Stimulated activated CD4-positive, alpha-beta T cell treated with anti-CD3 and anti-CD28 coated beads, Interleukin-2, amount 100 ng/mL, for 48 hours (primary cell): ENCODE measurements at regions not wholly inside any gene's neighbourhood (a gene's known extent, or its start where the extent isn't known, plus 50 kb on each side); places are given as distances from the start of the nearest gene placed in this dataset.
"Not testable (repeated sequence)": the region's sequence is repeated elsewhere in the genome, so short reads cannot be mapped to it uniquely, and the experiment has no call there.

Experiments used
- DNase-seq, 2 donors: peaks; one replicate each; pipeline ENCODE4 v3.0.0-alpha.2; 2020

DNA sequence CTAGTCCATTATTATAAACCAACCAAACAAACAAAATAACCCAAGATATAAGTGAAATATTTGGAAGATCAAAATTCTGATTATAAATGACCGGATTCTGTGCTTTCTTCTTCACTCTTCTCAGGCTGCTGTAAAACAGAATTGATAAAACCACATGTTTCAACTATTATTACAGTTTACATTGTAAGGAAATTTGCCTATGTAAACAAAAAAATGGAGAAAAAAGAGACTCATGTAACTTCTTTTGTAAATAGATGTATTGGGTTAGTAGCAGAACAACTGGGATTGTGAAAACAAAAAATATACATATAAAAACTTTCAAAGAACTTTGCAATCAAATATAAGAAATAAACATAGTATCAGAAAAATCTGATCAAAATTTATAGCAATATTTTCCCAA is 295.2 kb upstream of the CCDC179 start:
- DNase-seq = no peak

DNA sequence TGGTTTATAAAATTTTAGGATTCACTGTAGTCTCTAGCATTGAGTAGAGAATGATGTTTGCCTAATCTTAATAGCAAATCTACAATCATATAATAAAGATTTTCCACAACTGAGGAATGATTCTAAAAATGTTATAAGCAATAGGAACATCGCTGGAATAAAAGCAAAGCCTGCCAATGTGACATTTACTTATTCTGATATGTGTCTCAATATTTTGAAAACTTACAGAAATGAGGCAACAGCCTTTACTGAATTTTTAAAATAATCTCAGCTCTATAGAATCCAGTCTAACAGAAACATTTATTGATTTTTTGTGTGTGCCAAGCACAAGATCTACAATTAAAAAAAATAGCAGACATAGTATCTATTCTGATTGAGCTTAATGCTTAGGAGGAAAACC is 303.7 kb upstream of the CCDC179 start:
- no peak for DNase-seq

DNA sequence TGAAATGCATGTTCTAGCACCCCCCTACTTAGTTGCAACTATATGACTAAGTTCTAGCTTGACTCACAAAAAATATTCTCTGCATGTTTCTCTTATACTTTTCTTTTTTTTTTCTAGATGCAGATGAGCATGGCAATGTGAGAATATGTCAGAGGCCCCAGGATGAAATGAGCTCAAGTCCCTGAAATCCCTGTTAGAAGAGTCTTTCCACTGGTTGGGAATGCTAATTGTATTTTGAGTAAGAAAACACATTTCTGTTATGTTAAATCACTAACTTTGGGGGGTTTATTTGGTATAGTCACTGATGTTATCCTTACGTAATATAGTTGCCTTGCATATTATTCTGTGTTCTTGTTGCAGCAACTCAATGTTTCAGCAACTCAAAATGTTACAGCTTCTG is 306.1 kb upstream of the CCDC179 start:
- DNase-seq = no peak

DNA sequence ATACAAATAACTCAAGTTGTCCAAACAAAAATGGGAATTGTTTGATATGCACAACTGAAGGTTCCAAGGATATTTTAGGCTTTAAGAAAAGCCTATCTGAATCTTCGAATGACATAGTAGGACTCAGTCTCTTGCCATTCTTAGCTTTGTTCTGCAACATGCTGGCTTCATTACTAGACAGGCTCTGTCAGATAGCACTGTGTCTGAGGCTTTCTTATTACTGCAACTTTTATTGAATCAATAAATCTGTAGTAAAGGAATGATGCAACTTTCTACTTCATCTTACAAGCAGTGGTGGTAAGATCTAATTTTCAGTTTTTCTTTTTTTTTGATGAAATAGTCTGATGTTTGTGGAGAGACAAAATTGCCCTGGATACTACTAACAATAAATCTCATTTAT is 319.3 kb upstream of the CCDC179 start:
- DNase-seq = no peak

DNA sequence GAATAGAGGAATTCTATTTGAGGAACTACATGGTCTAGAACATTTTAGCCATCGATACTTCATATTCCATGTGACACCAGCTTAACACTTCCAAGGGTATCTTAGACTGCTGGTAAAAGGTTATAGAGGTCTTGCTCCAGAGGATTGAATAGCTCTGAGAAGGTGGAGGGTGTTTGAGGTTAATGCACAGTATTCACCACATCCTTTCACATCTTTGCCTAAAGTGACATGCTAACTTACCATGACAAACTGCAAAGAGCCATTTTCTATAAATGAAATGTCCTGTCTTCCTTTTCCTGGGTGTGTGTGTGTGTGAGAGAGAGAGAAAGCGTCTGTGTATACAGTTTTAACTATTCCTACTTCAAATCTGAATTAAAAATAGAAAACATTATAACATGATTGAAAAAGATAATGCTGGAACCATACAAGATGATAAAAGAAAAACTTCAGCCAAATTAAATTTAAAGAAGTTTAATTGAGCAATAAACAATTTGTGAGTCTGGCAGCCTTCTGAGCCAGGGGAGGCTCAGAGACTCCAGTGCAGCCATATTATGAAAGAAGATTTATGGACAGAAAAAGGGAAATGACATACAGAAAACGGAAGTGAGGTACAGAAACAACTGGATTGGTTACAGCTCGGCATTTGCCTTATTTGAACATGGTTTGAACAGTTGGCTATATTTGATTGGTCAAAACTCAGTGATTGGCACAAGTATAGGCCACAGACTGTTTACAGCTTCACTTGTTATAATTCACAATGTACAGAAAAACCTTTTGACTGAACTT is 320.9 kb upstream of the CCDC179 start:
- DNase-seq = no peak

DNA sequence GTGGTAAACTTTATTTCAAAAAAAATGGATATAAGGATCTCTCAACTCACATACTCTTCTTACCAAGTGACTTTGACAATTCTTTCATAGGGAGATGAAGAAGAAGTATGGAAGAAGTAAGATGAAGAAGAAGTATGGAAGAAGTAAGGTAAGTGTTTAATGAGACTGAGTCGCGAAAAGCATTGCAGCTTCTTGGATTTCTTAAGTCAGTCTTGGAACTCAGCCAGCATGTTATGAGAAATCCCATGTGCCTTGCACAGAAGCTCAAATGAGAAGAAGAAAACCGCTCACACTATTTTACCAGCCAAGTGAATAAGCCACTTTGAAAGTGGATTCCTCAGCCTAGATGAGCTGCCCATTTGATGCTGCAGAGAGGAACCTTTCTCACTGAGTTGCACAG is 332.0 kb upstream of the CCDC179 start:
- no peak for DNase-seq

DNA sequence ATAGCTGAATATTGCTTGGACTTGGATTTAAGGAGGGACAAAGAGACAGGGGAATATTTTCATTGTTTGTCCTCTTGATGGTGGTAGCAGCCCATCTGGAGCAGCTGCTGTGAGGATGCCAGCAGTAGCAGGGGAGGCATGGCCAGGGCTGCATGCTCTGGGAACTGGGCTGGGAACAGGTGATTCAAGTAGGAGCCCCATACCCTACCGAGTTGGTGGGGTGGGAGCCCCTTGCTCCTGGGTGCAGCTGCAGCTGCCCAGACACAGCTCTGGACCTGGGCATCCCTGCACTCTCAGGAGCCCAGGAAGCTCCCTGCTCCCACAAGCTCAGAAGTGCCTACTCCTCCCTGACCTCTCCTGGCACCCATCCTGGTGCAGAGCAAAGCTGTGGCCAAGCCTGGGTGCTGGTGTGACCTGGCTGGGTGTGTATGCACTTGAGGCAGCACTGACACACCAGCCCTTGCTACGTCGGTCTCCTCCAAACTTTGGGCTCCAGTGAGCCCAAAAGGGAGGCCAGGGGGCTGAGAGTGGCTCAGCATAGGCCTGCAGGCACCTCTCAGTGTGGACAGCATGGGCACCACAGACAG is 341.8 kb upstream of the CCDC179 start:
- DNase-seq = no peak

DNA sequence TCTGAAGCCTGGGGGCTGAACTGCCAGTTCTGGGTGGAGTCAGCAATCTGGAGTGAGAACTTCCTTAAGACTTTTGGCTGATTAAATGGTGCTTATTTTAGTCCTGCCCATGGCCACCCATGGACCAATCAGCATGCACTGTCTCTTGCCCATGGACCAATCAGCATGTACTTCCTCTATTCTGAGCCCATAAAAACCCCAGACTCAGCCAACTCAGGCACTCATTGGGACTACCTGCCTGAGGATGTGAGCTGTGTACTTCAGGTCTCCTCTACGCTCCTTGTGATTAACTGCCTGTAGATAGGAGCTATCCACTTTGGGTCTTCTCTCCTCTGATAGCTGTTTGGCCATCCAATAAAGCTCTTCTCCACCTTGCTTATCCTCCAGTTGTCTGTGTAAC is 342.3 kb upstream of the CCDC179 start:
- no peak for DNase-seq

DNA sequence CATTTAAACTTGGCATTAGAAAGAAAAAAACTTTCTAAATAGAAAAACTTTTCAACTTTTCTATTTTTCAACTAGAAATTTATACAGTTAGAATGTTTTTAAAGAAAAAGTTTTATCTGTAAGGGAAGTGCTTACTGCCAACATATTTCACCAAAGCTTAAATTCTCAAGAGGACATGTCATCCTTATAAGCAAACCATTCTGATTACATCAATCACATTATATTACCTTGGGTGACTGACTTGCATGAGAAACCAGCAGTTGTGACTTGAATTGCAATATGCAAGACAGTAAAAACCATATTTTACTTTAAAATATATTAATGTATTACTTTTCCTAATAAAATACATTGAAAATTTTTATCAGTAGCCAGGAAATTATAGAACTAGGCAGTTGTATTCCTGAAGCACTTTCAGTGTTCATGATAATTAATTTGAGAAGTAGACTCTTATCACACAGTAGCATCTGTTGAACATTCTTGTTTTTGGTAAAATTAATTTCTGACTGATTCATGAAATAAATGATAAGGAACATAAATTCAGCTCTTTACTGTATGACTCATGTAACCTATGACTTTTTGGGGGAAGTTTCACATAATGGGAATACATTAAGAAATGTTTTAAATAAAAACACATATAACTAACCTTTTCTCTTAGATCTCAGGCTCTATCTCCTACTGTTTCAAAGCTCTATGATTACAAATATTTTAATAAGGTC is 345.0 kb upstream of the CCDC179 start:
- no peak for DNase-seq

DNA sequence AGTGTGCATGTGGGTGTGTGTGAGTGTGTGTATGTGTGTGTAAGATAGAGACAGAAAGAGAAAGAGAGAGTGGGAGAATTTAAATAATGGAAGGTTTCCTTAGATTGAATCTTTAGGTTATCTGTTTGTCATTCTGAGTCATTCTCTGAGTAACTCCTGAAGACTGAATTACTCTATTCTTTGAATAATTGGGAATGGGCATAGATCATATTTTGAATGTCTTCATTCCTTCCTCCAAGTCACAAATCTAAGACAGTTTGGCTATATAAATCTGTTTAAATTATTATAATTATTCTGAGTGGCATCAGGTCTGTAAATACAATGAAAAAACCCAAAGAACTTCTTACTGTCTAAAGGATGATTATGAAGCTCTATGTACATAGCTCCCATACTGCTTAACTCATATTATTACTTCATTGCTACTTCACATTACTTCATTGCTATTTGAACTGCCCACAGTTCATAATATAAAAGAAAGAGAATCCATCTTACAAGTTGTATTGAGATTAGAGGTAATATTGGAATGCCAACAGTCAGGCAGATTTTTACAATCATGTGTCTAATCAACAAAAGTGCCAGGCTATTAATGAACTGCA is 346.6 kb upstream of the CCDC179 start:
- no peak for DNase-seq

DNA sequence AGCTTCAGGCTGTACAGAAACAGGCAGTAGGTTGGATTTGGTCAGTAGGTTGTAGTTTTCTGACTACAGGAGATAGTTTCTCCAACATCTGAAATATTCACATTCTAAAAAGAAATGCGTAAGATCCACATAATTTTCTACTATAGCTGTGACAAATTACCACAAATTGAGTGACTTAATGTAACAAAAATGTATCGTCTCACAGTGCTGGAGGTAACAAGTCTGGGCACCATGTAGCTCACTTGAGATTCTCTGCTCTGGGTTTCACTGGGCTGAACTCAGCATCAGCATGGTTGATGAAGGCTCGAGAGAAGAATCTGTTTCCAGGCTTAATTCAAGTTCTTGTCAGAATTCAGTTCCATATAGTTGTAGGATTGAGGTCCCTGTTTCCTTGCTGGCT is 350.9 kb upstream of the CCDC179 start:
- DNase-seq = no peak

DNA sequence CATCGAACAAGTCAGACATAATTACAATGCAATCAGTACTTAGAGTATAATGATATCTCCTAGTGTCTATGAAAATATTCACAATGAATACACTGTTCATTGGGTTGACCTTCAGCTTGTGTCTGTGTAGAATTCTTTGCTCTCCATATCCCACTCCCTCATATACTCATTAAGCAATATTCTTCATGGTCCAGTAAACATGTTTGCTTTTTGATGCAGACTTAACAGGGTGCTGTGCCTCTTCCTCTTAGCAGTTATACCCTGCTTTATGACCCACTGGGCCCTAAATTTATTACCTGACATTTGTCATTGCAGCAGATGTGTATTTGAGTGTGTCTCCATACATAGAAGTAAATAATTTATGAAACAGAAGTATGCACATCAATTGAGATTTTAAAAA is 352.5 kb upstream of the CCDC179 start:
- DNase-seq = no peak

DNA sequence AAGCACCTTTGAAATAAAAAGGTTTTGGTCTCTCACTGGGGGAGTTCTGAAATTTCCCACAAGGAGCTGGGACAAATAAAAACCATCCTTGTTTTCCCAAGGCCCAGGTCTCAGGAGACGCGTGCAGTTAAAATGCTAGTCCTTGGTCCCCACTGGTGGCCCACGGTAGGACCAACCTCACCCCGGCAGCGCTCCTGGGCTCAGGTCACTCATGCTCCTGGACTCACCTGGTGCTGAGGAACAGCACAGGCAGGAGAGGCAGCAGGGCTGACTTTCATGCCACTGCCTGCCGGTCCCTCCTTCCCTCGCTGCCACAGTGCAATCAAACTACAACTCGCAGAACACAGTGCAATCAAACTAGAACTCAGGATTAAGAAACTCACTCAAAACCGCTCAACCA is 356.8 kb upstream of the CCDC179 start:
- DNase-seq = no peak

DNA sequence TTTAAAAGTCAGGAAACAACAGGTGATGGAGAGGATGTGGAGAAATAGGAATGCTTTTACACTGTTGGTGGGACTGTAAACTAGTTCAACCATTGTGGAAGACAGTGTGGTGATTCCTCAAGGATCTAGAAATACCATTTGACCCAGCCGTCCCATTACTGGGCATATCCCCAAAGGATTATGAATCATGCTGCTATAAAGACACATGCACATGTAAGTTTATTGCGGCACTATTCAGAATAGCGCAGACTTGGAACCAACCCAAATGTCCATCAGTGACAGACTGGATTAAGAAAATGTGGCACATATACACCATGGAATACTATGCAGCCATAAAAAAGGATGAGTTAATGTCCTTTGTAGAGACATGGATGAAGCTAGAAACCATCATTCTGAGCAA is 359.8 kb upstream of the CCDC179 start:
- DNase-seq = not testable (repeated sequence)

DNA sequence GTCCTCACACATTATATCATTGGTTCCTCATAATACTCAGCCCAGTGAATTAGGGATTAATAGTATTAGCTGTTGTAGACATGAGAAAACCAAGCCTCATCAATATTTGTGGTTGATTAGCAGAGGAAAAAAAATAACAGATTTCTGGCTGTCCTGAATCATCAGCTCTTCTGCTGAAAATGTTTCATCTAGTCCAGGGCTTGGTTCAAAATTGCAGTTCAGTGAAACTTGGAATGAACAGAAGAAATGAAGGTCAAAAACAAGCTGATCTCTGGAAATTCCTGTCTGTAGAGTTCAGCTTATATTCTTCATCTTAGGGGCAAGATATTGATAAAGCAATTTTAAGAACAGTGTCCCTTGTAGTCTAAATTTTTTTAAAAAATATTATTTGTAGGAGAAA is 361.1 kb upstream of the CCDC179 start:
- DNase-seq = no peak

DNA sequence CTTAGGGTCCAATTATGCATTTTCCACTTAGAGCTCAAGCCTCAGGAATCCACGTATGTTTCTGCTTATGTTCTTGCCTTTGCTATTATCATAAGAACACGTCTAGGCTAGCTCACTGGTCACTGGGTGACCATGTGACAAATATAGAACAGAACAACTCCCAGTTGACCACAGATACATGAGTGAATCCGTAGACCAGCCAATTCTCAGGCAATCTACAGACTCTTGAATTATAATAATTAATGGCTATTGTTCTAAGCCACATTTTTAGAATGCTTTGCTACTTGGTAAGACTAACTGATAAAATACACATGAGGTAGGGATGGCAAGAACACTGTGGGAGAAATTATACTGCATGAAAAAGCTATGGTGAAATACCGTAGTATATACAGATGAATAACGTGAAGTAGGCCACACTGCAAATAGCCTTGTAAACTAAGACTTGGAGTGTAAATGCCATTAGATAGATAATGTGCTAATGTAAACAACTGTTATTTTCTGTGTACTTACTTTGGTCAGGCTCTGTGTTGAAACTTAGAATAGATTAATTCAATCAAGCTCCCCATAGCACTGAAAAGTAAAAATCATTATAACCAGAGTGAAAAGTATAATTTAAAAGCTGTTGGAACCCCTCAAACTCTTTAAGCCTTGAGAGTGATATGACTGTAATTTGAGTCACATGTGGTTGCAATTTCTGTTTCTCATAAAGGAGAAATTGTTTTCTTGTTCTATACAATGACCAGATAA is 366.2 kb upstream of the CCDC179 start:
- no peak for DNase-seq

DNA sequence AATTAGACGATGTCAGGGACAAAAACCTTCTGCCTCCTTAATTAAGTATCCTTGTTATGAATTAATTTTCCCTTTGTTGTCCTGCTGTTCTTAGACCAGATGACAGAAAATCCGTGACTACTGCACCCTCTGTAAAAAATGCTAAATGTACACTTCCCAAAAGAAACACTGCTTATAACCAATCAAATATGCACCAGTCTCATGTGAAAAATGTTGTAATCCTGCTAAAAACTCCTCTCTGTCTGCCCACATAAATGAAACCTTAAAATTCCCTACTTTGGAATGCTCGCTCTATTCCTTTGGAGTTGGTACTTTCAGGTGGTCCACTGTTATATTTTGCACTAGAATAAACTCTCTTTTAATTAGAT is 366.8 kb upstream of the CCDC179 start:
- no peak for DNase-seq

DNA sequence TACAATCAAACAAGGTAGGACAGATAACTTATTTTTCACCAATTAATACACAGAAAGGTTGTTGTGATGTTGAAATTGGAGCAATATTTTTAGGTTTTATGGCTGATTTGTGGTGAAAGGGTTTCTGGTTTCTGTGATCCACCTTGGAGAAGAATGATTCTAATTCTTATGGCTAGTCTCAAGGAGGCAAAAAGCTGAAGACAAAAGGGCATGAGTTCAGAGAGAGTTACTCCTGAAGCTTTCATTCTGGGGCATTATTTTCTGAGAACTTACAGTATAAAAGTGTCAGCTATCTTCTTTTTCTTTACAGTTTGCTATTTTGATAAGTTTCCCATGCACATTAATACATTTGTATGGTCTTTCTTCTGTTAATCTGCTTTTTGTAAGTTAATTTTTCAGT is 372.4 kb upstream of the CCDC179 start:
- DNase-seq = no peak

DNA sequence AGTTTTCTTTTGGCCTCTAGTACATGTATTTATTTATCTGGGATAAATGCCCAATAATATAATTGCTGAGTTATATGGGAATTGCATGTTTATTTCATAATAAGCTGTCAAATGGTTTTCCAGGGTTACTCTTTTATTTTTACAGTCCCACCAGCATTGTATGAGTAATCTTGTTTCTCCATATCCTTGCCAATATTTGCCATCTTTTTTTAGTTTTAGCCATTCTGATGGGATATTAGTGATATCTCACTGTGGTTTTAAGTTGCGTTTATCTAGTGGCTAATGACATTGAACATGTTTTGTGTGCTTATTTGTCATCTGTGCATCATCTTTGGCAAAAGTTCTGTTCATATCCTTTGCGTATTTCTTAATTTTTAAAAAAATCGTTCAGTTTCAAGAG is 372.8 kb upstream of the CCDC179 start:
- no peak for DNase-seq

DNA sequence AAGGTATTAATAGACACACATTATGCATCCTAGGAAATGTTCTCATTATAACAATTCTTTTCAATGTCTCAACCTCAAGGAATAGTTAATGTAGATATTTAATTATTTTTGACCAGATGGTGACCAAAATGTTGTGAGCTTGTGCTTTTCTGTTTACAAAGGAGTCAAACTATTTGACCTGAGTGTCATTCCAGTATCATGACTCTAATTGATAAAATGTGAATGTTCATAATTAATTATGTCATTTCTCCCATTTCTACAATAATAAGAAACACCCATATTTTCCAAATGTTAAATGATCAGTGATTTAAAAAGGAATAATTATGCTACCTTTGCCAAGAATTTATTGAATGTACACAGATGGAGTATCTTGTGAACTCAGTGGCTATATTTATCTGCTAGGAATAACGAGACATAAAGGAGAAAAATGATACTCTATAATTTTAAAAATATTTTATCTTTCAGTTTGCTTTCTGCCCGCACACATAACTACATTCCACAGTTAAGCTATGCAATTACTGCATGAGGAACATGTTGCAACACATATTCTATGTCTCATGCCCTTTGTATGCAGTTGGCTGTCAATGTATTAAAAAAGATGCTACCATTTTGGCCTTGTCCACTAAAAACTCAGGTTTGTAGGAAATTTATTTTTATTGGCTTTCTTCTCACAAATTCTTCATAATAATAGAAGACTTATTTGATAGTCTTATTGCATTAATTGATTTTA is 376.7 kb upstream of the CCDC179 start:
- no peak for DNase-seq

DNA sequence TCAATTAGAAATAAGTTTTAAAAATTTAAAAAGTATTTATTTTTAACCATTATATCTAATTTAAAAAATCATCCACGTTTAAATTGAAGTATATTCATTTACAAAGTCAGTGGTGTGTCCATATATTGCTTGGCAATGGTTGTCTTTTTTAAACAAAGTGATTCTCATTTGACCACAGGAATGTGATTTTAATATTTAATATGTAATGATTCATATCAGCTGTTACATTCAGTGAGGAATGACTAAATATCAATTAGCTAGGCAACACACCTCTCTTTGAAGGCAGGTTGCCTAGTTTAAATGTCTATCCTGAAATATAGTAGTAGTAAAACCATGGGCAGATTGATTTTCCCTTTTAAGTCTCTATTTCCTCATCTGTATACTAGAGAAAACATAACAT is 392.2 kb upstream of the CCDC179 start:
- DNase-seq = no peak

DNA sequence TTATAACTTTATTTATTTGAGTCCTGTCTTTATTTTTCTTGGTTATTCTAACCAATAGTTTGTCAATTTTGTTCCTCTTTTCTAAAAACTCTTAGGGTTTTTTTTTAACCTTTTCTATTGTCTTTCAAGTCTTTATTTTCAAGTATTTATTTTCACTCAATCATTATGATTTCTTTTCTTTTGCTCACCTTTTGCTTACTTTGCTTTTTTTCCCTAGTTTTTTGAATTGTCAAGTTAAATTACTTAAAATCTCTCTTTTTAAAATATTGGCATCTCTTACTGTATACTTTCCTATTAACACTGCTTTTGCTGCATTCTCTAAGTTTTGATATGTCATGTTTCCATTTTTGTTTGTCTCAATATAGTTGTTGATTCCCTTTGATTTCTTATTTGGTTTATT is 396.8 kb upstream of the CCDC179 start:
- DNase-seq = no peak

DNA sequence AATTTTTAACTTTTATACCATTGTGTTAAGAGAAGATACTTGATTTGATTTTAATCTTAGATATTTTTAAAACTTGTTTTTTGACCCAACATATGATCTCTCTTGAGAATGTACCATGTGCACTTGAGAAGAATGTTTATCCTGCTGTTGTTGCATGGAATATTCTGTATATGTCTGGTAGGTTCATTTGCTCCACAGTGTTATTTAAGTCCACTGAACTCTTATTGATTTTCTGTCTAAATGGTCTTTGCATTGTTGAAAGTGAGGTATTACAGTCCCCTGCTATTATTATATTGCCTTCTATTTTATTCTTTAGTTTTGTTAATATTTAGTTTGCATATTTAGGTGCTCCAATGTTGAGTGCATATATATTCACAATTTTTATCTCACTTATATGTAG is 397.3 kb upstream of the CCDC179 start:
- DNase-seq = no peak
